Right lobe of liver (tissue), 4 donors: ENCODE measurements at regions not wholly inside any gene's neighbourhood (a gene's known extent, or its start where the extent isn't known, plus 50 kb on each side); places are given as distances from the start of the nearest gene placed in this dataset.

Experiments used
- CTCF ChIP-seq, 4 donors: fragments of 200-600 bp in 3 of 4; fragments of 450-650 bp in 1 of 4; IDR thresholded peaks; one replicate each; pipeline versions ENCODE4 v1.5.1 to v1.8.0; 2016 to 2022; ENCODE audit warnings: antibody characterized with exemption in 4 of 4, mild to moderate bottlenecking in 2 of 4
- POLR2A ChIP-seq: fragments of 450-650 bp; IDR thresholded peaks from one replicate; pipeline ENCODE4 v1.6.1; 2017; ENCODE audit warnings: antibody characterized with exemption, mild to moderate bottlenecking
- donor health status: DM: no; HTN: no; CAD: no.
- donor health status: DM: no; HTN: no; CAD: no.
- donor health status: DM: no; HTN: yes; CAD: no.

- TF ChIP-seq POLR2A (no peak), CTCF (IDR thresholded peaks at IDR 0.05) (no peak)
Observed at GRCh38 chr1:181390410-181391077, 92.8 kb upstream of the CACNA1E start.
